ENCODE measurements at regions not wholly inside any gene's neighbourhood (a gene's known extent, or its start where the extent isn't known, plus 50 kb on each side); places are given as distances from the start of the nearest gene placed in this dataset.
A peak's percentile ranks its signal among the peaks of the same experiment; 100 is the strongest.
"Not testable (repeated sequence)": the region's sequence is repeated elsewhere in the genome, so short reads cannot be mapped to it uniquely, and the experiment has no call there.

- Histone ChIP-seq H3K9me3 (no peaks in the 10 kb centered on the region), H3K4me3 (no peak overlapping the region), H3K27me3 (ENCODE audit: low read depth) (no peaks in the 10 kb centered on the region), H3K36me3 (replicated peaks) (no peaks in the 10 kb centered on the region), H3K4me1 (peaks cover 4% of the 10 kb centered on the region; the same call in 1 of the 2 replicates)
- in situ Hi-C loops (cut with MboI; ENCODE audit: low sequenced_read_pairs): no loop called here
- DNase-seq (ENCODE audit: low spot score in 2 of 2): no peak
These were observed 95.0 kb upstream of the GORAB start for GRCh38 chr1:170436928-170437327.

GRCh38 chr1:170445096-170445495, 86.9 kb upstream of the GORAB start:
- H3K27me3 ChIP-seq (ENCODE audit: low read depth): no peaks in the 10 kb centered on the region
- H3K36me3 ChIP-seq (replicated peaks): no peaks in the 10 kb centered on the region
- no peak overlapping the region for H3K4me3 ChIP-seq
- H3K4me1 ChIP-seq: peaks cover 22% of the 10 kb centered on the region
- no peak for DNase-seq (ENCODE audit: low spot score in 2 of 2)
- no peaks in the 10 kb centered on the region for H3K9me3 ChIP-seq
- in situ Hi-C loops (cut with MboI; ENCODE audit: low sequenced_read_pairs): no loop called here

GRCh38 chr1:170448661-170449158, 83.3 kb upstream of the GORAB start:
- in situ Hi-C loops (cut with MboI; ENCODE audit: low sequenced_read_pairs): no loop called here
- no peaks in the 10 kb centered on the region for H3K36me3 ChIP-seq (replicated peaks)
- H3K9me3 ChIP-seq: no peaks in the 10 kb centered on the region
- no peaks in the 10 kb centered on the region for H3K27me3 ChIP-seq (ENCODE audit: low read depth)
- DNase-seq (ENCODE audit: low spot score in 2 of 2): peak; percentile 32 to 96
- peaks cover 26% of the 10 kb centered on the region for H3K4me1 ChIP-seq
- no peak overlapping the region for H3K4me3 ChIP-seq

GRCh38 chr1:170457325-170458050, 74.5 kb upstream of the GORAB start:
- H3K9me3 ChIP-seq; H3K27me3 ChIP-seq (ENCODE audit: low read depth); H3K36me3 ChIP-seq (replicated peaks); H3K4me1 ChIP-seq; in situ Hi-C loops (cut with MboI; ENCODE audit: low sequenced_read_pairs); H3K4me3 ChIP-seq: not testable (repeated sequence)
- DNase-seq (ENCODE audit: low spot score in 2 of 2): peak in 1 of 2 experiments; percentile 62

- 0 out of 2 replicates have a peak, but pooled peaks cover 6% of the 10 kb centered on the region for H3K9me3 ChIP-seq
- H3K4me3 ChIP-seq: no peak overlapping the region
- H3K36me3 ChIP-seq (replicated peaks): no peaks in the 10 kb centered on the region
- H3K4me1 ChIP-seq: 0 out of 2 replicates have a peak, but pooled peaks cover 6% of the 10 kb centered on the region
- H3K27me3 ChIP-seq (ENCODE audit: low read depth): no peaks in the 10 kb centered on the region
- in situ Hi-C loops (cut with MboI; ENCODE audit: low sequenced_read_pairs): no loop called here
- no peak for DNase-seq (ENCODE audit: low spot score in 2 of 2)
These were observed 72.0 kb upstream of the GORAB start for GRCh38 chr1:170460001-170460400.

- no peaks in the 10 kb centered on the region for H3K27me3 ChIP-seq (ENCODE audit: low read depth)
- no peak for DNase-seq (ENCODE audit: low spot score in 2 of 2)
- H3K4me1 ChIP-seq: 0 out of 2 replicates have a peak, but pooled peaks cover 6% of the 10 kb centered on the region
- H3K36me3 ChIP-seq (replicated peaks): no peaks in the 10 kb centered on the region
- H3K4me3 ChIP-seq: no peak overlapping the region
- H3K9me3 ChIP-seq: 0 out of 2 replicates have a peak, but pooled peaks cover 6% of the 10 kb centered on the region
- in situ Hi-C loops (cut with MboI; ENCODE audit: low sequenced_read_pairs): no loop called here
These were observed 71.4 kb upstream of the GORAB start for GRCh38 chr1:170460414-170461155.

GRCh38 chr1:170461291-170461747, 70.6 kb upstream of the GORAB start:
- in situ Hi-C loops (cut with MboI; ENCODE audit: low sequenced_read_pairs): no loop called here
- DNase-seq (ENCODE audit: low spot score in 2 of 2): no peak

GRCh38 chr1:170461762-170462384, 70.1 kb upstream of the GORAB start:
- Histone ChIP-seq H3K9me3 (0 out of 2 replicates have a peak, but pooled peaks cover 6% of the 10 kb centered on the region), H3K4me3 (no peak overlapping the region), H3K27me3 (ENCODE audit: low read depth) (no peaks in the 10 kb centered on the region), H3K4me1 (0 out of 2 replicates have a peak, but pooled peaks cover 6% of the 10 kb centered on the region), H3K36me3 (replicated peaks) (no peaks in the 10 kb centered on the region)
- DNase-seq (ENCODE audit: low spot score in 2 of 2): no peak
- in situ Hi-C loops (cut with MboI; ENCODE audit: low sequenced_read_pairs): no loop called here

More at GRCh38 chr1:170461291-170461747, 70.6 kb upstream of the GORAB start:
- Histone ChIP-seq H3K9me3 (0 out of 2 replicates have a peak, but pooled peaks cover 6% of the 10 kb centered on the region), H3K36me3 (replicated peaks) (no peaks in the 10 kb centered on the region), H3K4me1 (0 out of 2 replicates have a peak, but pooled peaks cover 6% of the 10 kb centered on the region), H3K27me3 (ENCODE audit: low read depth) (no peaks in the 10 kb centered on the region), H3K4me3 (no peak overlapping the region)

- H3K9me3 ChIP-seq: no peaks in the 10 kb centered on the region
- no peak for DNase-seq (ENCODE audit: low spot score in 2 of 2)
- in situ Hi-C loops (cut with MboI; ENCODE audit: low sequenced_read_pairs): no loop called here
- no peaks in the 10 kb centered on the region for H3K27me3 ChIP-seq (ENCODE audit: low read depth)
- H3K36me3 ChIP-seq (replicated peaks): no peaks in the 10 kb centered on the region
- no peak overlapping the region for H3K4me3 ChIP-seq
- no peaks in the 10 kb centered on the region for H3K4me1 ChIP-seq
These were observed 61.8 kb upstream of the GORAB start for GRCh38 chr1:170470121-170470520.

- H3K9me3 ChIP-seq: no peaks in the 10 kb centered on the region
- no peaks in the 10 kb centered on the region for H3K27me3 ChIP-seq (ENCODE audit: low read depth)
- no peak overlapping the region for H3K4me3 ChIP-seq
- no peaks in the 10 kb centered on the region for H3K36me3 ChIP-seq (replicated peaks)
- DNase-seq (ENCODE audit: low spot score in 2 of 2): no peak
- H3K4me1 ChIP-seq: no peaks in the 10 kb centered on the region
- in situ Hi-C loops (cut with MboI; ENCODE audit: low sequenced_read_pairs): no loop called here
These were observed 60.4 kb upstream of the GORAB start for GRCh38 chr1:170471398-170472053.

- no peak for DNase-seq (ENCODE audit: low spot score in 2 of 2)
- Histone ChIP-seq H3K36me3 (replicated peaks) (no peaks in the 10 kb centered on the region), H3K9me3 (no peaks in the 10 kb centered on the region), H3K27me3 (ENCODE audit: low read depth) (no peaks in the 10 kb centered on the region), H3K4me1 (no peaks in the 10 kb centered on the region), H3K4me3 (no peak overlapping the region)
- in situ Hi-C loops (cut with MboI; ENCODE audit: low sequenced_read_pairs): no loop called here
These were observed 51.0 kb upstream of the GORAB start for GRCh38 chr1:170481000-170481399.

Data from HAP-1 (cell line).